CD4-positive, alpha-beta T cell treated with Interleukin-2 at 100 ng/mL for 4 hours (primary cell): ENCODE measurements at regions not wholly inside any gene's neighbourhood (a gene's known extent, or its start where the extent isn't known, plus 50 kb on each side); places are given as distances from the start of the nearest gene placed in this dataset.

Experiments
- DNase-seq: peaks from one replicate; pipeline ENCODE4 v3.0.0-alpha.2; 2020; ENCODE audit warnings: low spot score

- DNase-seq: no peak
Observed at GRCh38 chr10:29685506-29685905, 50.7 kb upstream of the SVIL start.
